HepG2 (cell line): ENCODE measurements at regions not wholly inside any gene's neighbourhood (a gene's known extent, or its start where the extent isn't known, plus 50 kb on each side); places are given as distances from the start of the nearest gene placed in this dataset.

Experiments used
- CTCF ChIP-seq: sonication (generic); formaldehyde crosslinking; IDR thresholded peaks from 2 replicates; pipeline ENCODE4 v1.5.0; 2020; ENCODE audit warnings: mild to moderate bottlenecking, missing genetic modification reagents, moderate library complexity
- ERF ChIP-seq: IDR thresholded peaks from 2 replicates; pipeline ENCODE4 v1.6.1; 2018; ENCODE audit warnings: missing biosample characterization, missing genetic modification reagents
- GABPB1 ChIP-seq: IDR thresholded peaks from 2 replicates; pipeline ENCODE4 v1.6.1; 2016; ENCODE audit warnings: mild to moderate bottlenecking, missing genetic modification reagents, moderate library complexity, missing compliant biosample characterization
- KDM2A ChIP-seq: sonication (generic); formaldehyde crosslinking; IDR thresholded peaks from 2 replicates; pipeline ENCODE4 v1.4.0; 2020; ENCODE audit warnings: low read depth, missing genetic modification reagents, borderline replicate concordance
- KLF6 ChIP-seq: IDR thresholded peaks from 2 replicates; pipeline ENCODE4 v1.8.0; 2016; ENCODE audit warnings: missing biosample characterization, missing genetic modification reagents
- MTA3 ChIP-seq: sonication (generic); formaldehyde crosslinking; IDR thresholded peaks from 2 replicates; pipeline ENCODE4 v1.4.0; 2020; ENCODE audit warnings: missing genetic modification reagents
- NFE2L2 ChIP-seq: fragments of 150-350 bp; IDR thresholded peaks from 2 replicates; pipeline ENCODE4 v1.6.1; 2014; ENCODE audit warnings: low read length
- NFIC ChIP-seq: IDR thresholded peaks from 2 replicates; pipeline ENCODE4 v1.6.1; 2012; ENCODE audit warnings: mild to moderate bottlenecking, low read length, inconsistent platforms
- NR1H2 ChIP-seq: sonication (generic); formaldehyde crosslinking; IDR thresholded peaks from 2 replicates; pipeline ENCODE4 v1.8.1; 2022; ENCODE audit warnings: low read depth, missing genetic modification reagents, borderline replicate concordance
- USF2 ChIP-seq, 2 experiments: sonication (generic) in 1 of 2; formaldehyde crosslinking in 1 of 2; IDR thresholded peaks; 2 replicates each; pipeline versions ENCODE4 v1.5.1 to v1.6.1; 2011 to 2020; ENCODE audit warnings: borderline replicate concordance in 1 of 2, low read depth in 1 of 2, low read length in 1 of 2, mild to moderate bottlenecking in 1 of 2, missing genetic modification reagents in 1 of 2, moderate library complexity in 1 of 2
- YY1 ChIP-seq: IDR thresholded peaks from 2 replicates; pipeline ENCODE4 v1.6.1; 2011; ENCODE audit warnings: low read length, low read depth, moderate library complexity, mild to moderate bottlenecking; ENCODE audit not compliant: insufficient read depth, insufficient replicate concordance
- ZBTB4 ChIP-seq: sonication (generic); formaldehyde crosslinking; IDR thresholded peaks from 2 replicates; pipeline ENCODE4 v1.4.0; 2020; ENCODE audit warnings: missing genetic modification reagents, mild to moderate bottlenecking, borderline replicate concordance
- ZBTB7A ChIP-seq: sonication (generic); formaldehyde crosslinking; IDR thresholded peaks from 2 replicates; pipeline ENCODE4 v1.8.0; 2022; ENCODE audit warnings: mild to moderate bottlenecking, missing genetic modification reagents
- ZNF563 ChIP-seq: sonication (generic); formaldehyde crosslinking; IDR thresholded peaks from 2 replicates; pipeline ENCODE4 v1.8.0; 2022; ENCODE audit warnings: mild to moderate bottlenecking, moderate library complexity, missing genetic modification reagents

- TF ChIP-seq KDM2A (no peak), NR1H2 (CRISPR knock-in tag) (no peak), MTA3 (CRISPR knock-in tag) (no peak), GABPB1 (no peak), KLF6 (CRISPR knock-in tag) (no peak), ZBTB7A (CRISPR knock-in tag) (no peak), NFE2L2 (no peak), ERF (CRISPR knock-in tag) (no peak), NFIC (no peak), YY1 (no peak), USF2 (IDR thresholded peaks at IDR 0.05; ENCODE audit: low read depth, low read length) (no peak), USF2 (CRISPR knock-in tag; IDR thresholded peaks at IDR 0.05; ENCODE audit: borderline replicate concordance) (no peak), ZNF563 (CRISPR knock-in tag) (no peak), CTCF (CRISPR knock-in tag) (no peak), ZBTB4 (CRISPR knock-in tag) (no peak)
Observed at GRCh38 chr14:27228053-27228452, 630.2 kb upstream of the NOVA1 start.
